OCI-LY7 (cell line): ENCODE measurements at regions not wholly inside any gene's neighbourhood (a gene's known extent, or its start where the extent isn't known, plus 50 kb on each side); places are given as distances from the start of the nearest gene placed in this dataset.

Experiments
- EZH2phosphoT487 ChIP-seq: fragments of 200-600 bp; sonication (generic); IDR thresholded peaks from 2 replicates; pipeline ENCODE4 v1.6.1; 2018; ENCODE audit warnings: low read depth, borderline replicate concordance, mild to moderate bottlenecking, mixed run types, antibody characterized with exemption, low read length, moderate library complexity, mixed read lengths
- TF ChIP-seq, protein P1 (sequence below): fragments of 200-600 bp; sonication (generic); conservative IDR thresholded peaks from 2 replicates; pipeline ENCODE4 v1.5.1; 2014; ENCODE audit warnings: mild to moderate bottlenecking, antibody characterized with exemption, low read length, moderate library complexity, mixed read lengths

DNA sequence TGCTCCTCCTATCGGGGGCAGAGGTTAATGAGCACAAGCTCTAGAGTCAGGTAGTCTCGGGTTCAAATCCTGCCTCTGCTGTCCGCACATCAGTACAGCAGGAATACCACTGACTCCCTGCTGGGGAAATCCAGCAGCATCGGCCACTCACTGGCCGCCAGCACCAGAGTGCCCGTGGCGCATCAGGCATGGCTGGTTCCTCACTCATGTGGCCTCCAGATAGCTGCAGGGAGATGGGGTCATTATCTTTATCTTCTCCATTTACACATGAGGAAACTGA lies 137.6 kb upstream of the COL5A1 start:
- TF ChIP-seq, protein P1, sequence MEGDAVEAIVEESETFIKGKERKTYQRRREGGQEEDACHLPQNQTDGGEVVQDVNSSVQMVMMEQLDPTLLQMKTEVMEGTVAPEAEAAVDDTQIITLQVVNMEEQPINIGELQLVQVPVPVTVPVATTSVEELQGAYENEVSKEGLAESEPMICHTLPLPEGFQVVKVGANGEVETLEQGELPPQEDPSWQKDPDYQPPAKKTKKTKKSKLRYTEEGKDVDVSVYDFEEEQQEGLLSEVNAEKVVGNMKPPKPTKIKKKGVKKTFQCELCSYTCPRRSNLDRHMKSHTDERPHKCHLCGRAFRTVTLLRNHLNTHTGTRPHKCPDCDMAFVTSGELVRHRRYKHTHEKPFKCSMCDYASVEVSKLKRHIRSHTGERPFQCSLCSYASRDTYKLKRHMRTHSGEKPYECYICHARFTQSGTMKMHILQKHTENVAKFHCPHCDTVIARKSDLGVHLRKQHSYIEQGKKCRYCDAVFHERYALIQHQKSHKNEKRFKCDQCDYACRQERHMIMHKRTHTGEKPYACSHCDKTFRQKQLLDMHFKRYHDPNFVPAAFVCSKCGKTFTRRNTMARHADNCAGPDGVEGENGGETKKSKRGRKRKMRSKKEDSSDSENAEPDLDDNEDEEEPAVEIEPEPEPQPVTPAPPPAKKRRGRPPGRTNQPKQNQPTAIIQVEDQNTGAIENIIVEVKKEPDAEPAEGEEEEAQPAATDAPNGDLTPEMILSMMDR, result no peak
- TF ChIP-seq EZH2phosphoT487, result no peak
